Renal pelvis (tissue), 1 donor: ENCODE measurements at regions not wholly inside any gene's neighbourhood (a gene's known extent, or its start where the extent isn't known, plus 50 kb on each side); places are given as distances from the start of the nearest gene placed in this dataset.

Source experiments
- DNase-seq: peaks from one replicate; pipeline ENCODE4 v3.0.0-alpha.2; 2013

- DNase-seq: no peak
Observed at GRCh38 chr18:2036086-2036485, 535.2 kb downstream of the METTL4 start.

- no peak for DNase-seq
Observed at GRCh38 chr18:2040279-2040678, 531.0 kb downstream of the METTL4 start.

DNA sequence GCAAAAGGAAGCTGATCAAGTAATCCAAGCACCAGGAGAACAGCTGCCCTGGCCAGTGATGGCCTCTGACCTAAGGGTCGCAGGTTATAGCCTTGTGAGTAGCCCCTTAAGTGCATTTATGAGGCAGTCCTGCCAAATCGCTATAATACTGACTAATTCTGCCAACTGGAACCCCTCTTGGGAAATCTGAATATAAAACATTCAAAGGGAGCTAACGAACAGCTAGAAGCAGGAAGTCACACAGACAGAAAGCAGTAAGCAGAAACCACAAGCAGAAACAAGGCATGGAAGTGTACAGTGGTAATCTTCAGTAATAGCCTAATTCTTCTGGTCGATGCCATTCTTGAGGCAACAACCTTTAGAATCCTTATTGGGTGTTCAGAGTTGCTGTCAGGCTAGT is 521.3 kb downstream of the METTL4 start:
- DNase-seq: no peak

GRCh38 chr18:2050702-2051201 is 520.6 kb downstream of the METTL4 start:
- DNase-seq: no peak

DNA sequence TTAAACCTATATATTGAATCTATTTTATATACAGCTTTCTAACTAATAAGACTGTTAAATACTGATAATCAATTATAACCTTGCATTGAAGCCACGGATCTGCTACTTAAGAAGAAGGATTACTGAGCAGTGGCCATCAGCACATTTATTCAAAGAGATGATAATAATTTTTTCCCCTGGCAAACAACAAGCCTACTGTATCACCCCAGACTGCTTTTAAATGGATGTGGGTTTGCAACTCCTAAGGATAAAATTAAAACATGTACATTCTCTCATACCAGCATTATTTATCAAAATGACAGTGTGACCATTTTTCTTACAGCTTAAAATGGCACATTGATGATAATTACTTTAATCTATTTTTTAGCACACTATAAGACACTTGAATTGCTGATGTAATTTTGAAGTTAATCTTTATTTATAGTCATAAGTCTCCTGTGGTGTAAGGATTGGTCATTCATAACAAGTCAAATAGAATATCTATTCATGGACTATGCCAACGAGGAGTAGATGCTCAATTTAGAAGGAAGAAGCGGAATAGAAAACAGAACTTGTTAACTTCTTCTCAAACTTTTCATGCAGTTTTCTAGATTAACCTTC is 517.7 kb downstream of the METTL4 start:
- DNase-seq: no peak

DNA sequence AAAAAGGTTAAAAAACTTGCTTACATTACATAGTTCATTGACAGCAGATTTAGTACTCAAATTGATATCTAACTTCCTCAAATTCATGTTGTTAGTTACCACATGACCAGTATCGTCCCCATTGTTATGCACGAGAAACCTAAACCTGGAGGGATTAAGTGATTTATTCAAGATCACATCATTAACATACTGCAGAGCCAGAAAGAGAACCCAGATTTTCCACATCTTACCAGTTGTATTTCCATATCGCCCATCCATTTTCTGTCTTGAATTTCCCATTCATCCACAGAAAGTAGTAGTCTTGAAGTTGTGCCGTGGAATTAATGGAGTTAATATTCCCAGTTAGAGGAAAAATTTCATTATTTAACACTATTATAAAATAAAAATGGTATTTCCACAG is 512.0 kb downstream of the METTL4 start:
- no peak for DNase-seq

DNA sequence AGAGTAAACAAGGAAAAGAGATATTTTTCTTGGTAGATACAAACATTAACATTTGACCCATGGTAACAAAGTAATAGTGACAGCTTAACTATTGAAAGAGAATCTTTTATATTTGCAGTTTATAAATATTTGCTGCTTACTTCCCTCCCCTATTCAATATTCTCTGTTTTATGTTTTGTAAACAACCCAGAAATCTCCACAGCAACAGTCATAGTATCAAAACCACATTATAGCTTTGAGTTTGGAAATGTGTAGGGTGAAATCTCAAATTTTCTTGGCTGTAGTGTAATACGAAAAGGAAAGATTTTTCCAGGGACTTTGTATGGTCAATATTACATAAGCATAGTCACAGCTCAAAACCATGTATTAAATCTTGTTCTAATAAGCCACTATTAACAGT is 511.2 kb downstream of the METTL4 start:
- no peak for DNase-seq

- DNase-seq: peak; percentile 28
Observed at GRCh38 chr18:2070631-2071030, 500.7 kb downstream of the METTL4 start.

- DNase-seq: no peak
Observed at GRCh38 chr18:2075499-2075898, 495.8 kb downstream of the METTL4 start.

DNA sequence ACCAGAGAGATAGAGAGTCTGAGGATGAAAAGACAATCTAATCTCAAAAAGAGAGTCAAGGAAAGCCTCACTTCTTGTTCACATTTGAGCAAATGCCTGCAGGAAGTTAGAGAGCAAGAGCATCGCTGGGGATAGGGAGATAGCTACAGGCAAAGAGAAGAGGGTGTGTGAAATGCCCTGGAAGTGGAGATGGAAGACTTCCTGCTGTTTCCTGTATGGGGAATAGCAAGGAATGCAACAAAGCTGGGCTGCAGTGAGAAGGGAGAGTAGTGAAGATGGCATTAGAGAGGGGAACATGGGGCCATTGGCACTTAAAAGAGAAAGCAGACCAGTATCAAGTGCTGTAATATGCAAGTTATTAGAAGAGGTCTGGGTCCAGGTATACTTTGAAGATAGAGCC is 488.6 kb downstream of the METTL4 start:
- DNase-seq: no peak

DNA sequence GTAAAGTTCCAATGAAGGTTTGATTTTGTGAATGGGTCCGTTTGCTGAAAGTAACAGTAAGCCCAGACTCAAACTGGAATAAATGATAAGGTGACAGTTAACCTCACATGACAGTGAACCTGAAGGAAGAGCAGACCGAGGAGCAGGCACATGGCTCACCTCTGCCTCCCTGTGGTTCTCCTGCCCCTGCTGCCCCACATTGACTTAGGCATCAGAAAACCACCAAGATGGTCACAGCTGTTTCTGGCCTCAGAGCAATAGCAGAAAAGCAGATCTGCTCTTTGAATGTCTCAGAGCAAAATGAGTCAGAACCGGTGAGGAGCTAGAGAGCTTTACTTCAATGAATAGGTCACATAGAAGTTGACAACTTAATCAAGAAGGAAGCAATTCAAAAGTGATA is 487.6 kb downstream of the METTL4 start:
- DNase-seq: no peak

GRCh38 chr18:2086439-2086838 is 484.9 kb downstream of the METTL4 start:
- no peak for DNase-seq

- no peak for DNase-seq
Observed at GRCh38 chr18:2087877-2088673, 483.2 kb downstream of the METTL4 start.

GRCh38 chr18:2089396-2089795 is 481.9 kb downstream of the METTL4 start:
- DNase-seq: no peak

DNA sequence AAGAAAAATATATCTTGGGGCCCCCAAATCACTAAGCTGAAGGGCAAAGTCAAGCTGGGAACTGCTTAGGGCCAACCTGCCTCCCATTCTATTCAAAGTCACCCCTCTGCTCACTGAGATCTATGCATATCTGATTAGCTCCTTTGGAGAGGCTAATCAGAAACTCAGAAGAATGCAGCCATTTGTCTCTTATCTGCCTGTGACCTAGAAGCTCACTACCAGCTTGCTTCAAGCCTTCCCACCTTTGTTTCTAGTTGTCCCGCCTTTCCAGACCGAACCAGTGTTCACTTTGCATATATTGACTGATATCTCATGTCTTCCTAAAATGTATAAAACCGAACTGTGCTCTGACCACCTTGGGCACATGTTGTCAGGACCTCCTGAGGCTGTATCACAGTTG is 479.4 kb downstream of the METTL4 start:
- no peak for DNase-seq

GRCh38 chr18:2096551-2096950 is 474.8 kb downstream of the METTL4 start:
- DNase-seq: no peak

GRCh38 chr18:2100694-2101213 is 470.6 kb downstream of the METTL4 start:
- DNase-seq: no peak

GRCh38 chr18:2102022-2102421 is 469.3 kb downstream of the METTL4 start:
- no peak for DNase-seq

DNA sequence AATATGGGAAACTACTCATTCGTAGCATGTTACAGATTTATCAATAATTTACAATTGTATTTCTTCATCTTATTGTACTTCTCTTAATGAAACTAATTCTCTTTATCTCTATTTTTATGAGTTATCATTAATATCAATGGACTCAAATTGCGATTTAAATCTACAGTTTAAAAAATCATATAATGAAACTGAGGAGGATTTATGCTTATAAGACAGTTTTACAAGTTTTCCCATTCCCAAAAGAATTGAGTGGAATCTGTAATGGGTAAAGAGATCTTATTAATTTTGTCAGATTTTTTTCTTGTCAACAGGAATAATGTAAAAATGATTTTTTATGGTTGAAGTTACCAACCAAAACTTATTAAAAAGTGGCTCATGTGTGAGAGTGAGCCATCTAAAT is 468.0 kb downstream of the METTL4 start:
- DNase-seq: no peak

DNA sequence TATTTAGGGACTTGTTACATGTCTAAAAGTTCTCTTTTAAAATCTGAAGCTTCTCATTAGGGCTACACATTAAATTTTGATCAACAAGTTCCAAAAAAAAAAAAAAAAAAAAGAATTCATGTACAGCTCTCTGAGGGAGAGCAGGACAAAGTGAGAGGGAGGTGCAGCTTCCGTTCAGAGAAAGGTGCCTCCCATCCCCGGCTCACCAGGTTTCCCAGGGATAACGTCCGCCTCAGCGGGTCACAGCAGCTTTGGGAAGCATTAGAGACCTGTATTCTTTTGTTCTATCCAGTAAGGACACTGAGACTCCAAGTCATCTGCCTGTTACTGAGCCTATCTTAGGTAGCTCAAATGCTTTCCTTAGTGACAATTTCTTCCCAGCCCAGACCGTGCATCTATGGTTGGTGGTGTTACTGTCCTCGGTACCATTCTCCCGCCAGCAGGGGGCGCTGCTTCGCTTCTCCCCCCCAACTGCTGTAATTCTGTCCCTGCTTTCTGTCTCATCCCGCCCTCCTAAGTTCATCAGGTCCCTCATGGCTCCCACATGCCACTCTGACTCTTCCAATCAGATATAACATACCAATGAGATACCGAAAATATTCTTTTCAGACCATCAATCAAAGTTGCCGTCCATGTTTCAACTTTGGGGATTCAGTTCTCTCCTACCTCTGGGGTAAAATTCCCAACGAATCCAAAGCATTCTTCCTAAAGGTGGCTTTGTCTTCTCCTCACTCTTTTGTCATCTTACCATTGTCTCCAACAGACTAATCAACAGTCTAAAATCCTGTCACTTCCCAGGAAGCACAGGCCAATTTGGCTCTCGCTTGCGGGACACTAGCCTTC is 466.5 kb downstream of the METTL4 start:
- DNase-seq: peak; percentile 12

GRCh38 chr18:2108591-2108990 is 462.7 kb downstream of the METTL4 start:
- DNase-seq: no peak

- no peak for DNase-seq
Observed at GRCh38 chr18:2111456-2111855, 459.8 kb downstream of the METTL4 start.
